Neural cell (in vitro differentiated cells): ENCODE measurements at regions not wholly inside any gene's neighbourhood (a gene's known extent, or its start where the extent isn't known, plus 50 kb on each side); places are given as distances from the start of the nearest gene placed in this dataset.

ENCODE experiments used
- H2AFZ ChIP-seq: fragments of 200-600, 300-800 bp; sonication (generic), shearing (Covaris generic); 2 replicates; pipeline ENCODE4 v1.6.0; 2014; ENCODE audit warnings: low read depth, mild to moderate bottlenecking, antibody characterized with exemption, low read length, moderate library complexity
- H3F3A ChIP-seq: fragments of 200-600 bp; shearing (Covaris generic); 2 replicates; pipeline ENCODE4 v1.6.1; 2016; ENCODE audit warnings: mild to moderate bottlenecking, moderate library complexity, mixed read lengths, antibody characterized with exemption, low read length; ENCODE audit not compliant: insufficient read depth, poor library complexity, severe bottlenecking
- H3K27ac ChIP-seq: fragments of 200-600, 300-800 bp; sonication (generic), shearing (Covaris generic); 2 replicates; pipeline ENCODE4 v1.5.1; 2014; ENCODE audit warnings: mild to moderate bottlenecking, low read length, moderate library complexity
- H3K27me3 ChIP-seq: fragments of 300-800, 200-600 bp; sonication (generic), shearing (Covaris generic); 2 replicates; pipeline ENCODE4 v1.6.0; 2014; ENCODE audit warnings: mild to moderate bottlenecking, low read depth, low read length, moderate library complexity; ENCODE audit not compliant: insufficient read depth
- H3K36me3 ChIP-seq: fragments of 300-800, 200-600 bp; sonication (generic), shearing (Covaris generic); 2 replicates; pipeline ENCODE4 v1.5.1; 2014; ENCODE audit warnings: mild to moderate bottlenecking, antibody characterized with exemption, low read length, moderate library complexity; ENCODE audit not compliant: insufficient read depth
- H3K4me2 ChIP-seq: fragments of 300-800, 200-600 bp; sonication (generic), shearing (Covaris generic); 2 replicates; pipeline ENCODE4 v1.6.0; 2014; ENCODE audit warnings: mild to moderate bottlenecking, low read length
- H3K4me3 ChIP-seq: fragments of 300-800, 200-600 bp; sonication (generic), shearing (Covaris generic); 2 replicates; pipeline ENCODE4 v1.5.1; 2014; ENCODE audit warnings: mild to moderate bottlenecking, low read length, moderate library complexity
- H3K79me2 ChIP-seq: fragments of 200-600 bp; shearing (Covaris generic); replicated peaks from 2 replicates; pipeline ENCODE4 v1.6.0; 2014; ENCODE audit warnings: mild to moderate bottlenecking, low read length, moderate library complexity; ENCODE audit not compliant: insufficient read depth
- H3K9ac ChIP-seq: fragments of 300-800, 200-600 bp; sonication (generic), shearing (Covaris generic); 2 replicates; pipeline ENCODE4 v1.6.1; 2016; ENCODE audit warnings: mild to moderate bottlenecking, low read length, mixed read lengths
- H3K9me2 ChIP-seq: fragments of 200-600 bp; shearing (Covaris generic); 2 replicates; pipeline ENCODE4 v1.6.1; 2016; ENCODE audit warnings: mild to moderate bottlenecking, low read length, mixed read lengths; ENCODE audit not compliant: insufficient read depth
- H3K9me3 ChIP-seq: fragments of 200-600, 300-800 bp; sonication (generic), shearing (Covaris generic); 2 replicates; pipeline ENCODE4 v1.6.1; 2016; ENCODE audit warnings: mild to moderate bottlenecking, mixed run types, low read length, moderate library complexity, mixed read lengths
- H4K20me1 ChIP-seq: fragments of 200-600 bp; shearing (Covaris generic); 2 replicates; pipeline ENCODE4 v1.6.1; 2016; ENCODE audit warnings: mild to moderate bottlenecking, mixed run types; ENCODE audit not compliant: insufficient read depth
- EP300 ChIP-seq: fragments of 450-650 bp; conservative IDR thresholded peaks from 2 replicates; pipeline ENCODE4 v1.6.1; 2014; ENCODE audit warnings: antibody characterized with exemption, mild to moderate bottlenecking, moderate library complexity; ENCODE audit not compliant: poor library complexity, severe bottlenecking
- EZH2 ChIP-seq: fragments of 200-600, 300-800 bp; shearing (Covaris generic), sonication (generic); IDR thresholded peaks from 2 replicates; pipeline ENCODE4 v1.6.1; 2014; ENCODE audit warnings: antibody characterized with exemption, low read length, borderline replicate concordance, mild to moderate bottlenecking; ENCODE audit not compliant: insufficient read depth, poor library complexity, severe bottlenecking
- MXI1 ChIP-seq: fragments of 450-650 bp; conservative IDR thresholded peaks from 2 replicates; pipeline ENCODE4 v1.6.1; 2014; ENCODE audit warnings: antibody characterized with exemption, mild to moderate bottlenecking; ENCODE audit not compliant: poor library complexity, severe bottlenecking
- POLR2AphosphoS5 ChIP-seq: IDR thresholded peaks from 2 replicates; pipeline ENCODE4 v1.6.1; 2012
- RAD21 ChIP-seq: fragments of 450-650 bp; conservative IDR thresholded peaks from 2 replicates; pipeline ENCODE4 v1.6.1; 2014; ENCODE audit warnings: antibody characterized with exemption, mild to moderate bottlenecking, moderate library complexity
- REST ChIP-seq: IDR thresholded peaks from 2 replicates; pipeline ENCODE4 v1.6.1; 2012; ENCODE audit warnings: borderline replicate concordance
- SMC3 ChIP-seq: fragments of 450-650 bp; conservative IDR thresholded peaks from 2 replicates; pipeline ENCODE4 v1.6.1; 2014; ENCODE audit warnings: antibody characterized with exemption, mild to moderate bottlenecking, moderate library complexity; ENCODE audit not compliant: poor library complexity
- TAF1 ChIP-seq: IDR thresholded peaks from 2 replicates; pipeline ENCODE4 v1.6.1; 2012; ENCODE audit warnings: low read depth
- TF ChIP-seq, protein P1 (sequence below): fragments of 450-650 bp; IDR thresholded peaks from 2 replicates; pipeline ENCODE4 v1.5.1; 2014; ENCODE audit warnings: antibody characterized with exemption, mild to moderate bottlenecking, moderate library complexity; ENCODE audit not compliant: poor library complexity, severe bottlenecking

DNA sequence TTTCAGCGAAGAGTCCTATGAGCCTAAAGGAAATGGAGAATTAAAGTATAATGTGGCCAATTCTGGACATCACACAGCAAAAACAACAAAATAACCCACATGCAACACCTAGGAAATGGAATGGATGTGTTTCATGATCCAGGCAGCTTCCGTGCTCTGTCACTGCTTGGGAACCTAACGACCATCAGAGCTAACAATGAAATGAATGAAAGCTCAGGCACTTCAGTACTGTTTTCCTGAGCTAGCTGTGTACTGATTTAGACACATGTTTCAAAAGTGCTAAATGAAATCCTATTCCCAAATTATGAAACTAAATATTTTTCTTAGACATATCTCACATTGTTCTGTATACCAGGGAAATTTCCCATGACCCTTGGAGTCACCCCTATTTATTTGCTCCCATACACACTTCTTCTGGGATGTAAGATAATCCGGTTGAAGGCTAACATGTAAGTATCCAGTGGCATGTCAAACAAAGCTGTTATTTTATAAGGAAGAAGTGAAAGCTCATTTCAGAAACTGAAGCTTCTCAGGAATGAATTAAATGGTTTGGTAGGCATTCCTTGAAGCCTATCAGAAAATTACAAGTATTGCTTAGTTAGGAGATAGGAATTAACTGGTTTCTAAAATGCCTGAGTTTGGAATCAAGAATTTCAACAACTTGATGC is 108.5 kb upstream of the RND3 start:
- H3K79me2 ChIP-seq = no peaks in the 10 kb centered on the region
- H3K9me2 ChIP-seq = no peaks in the 10 kb centered on the region
- no peak overlapping the region for H3K4me2 ChIP-seq
- H3K9ac ChIP-seq = no peak overlapping the region
- no peak overlapping the region for H3K27ac ChIP-seq
- H3K27me3 ChIP-seq = no peaks in the 10 kb centered on the region
- H3F3A ChIP-seq = no peaks in the 10 kb centered on the region
- H3K36me3 ChIP-seq = no peaks in the 10 kb centered on the region
- H4K20me1 ChIP-seq = no peaks in the 10 kb centered on the region
- no peaks in the 10 kb centered on the region for H3K9me3 ChIP-seq
- H2AFZ ChIP-seq = no peak overlapping the region
- no peak overlapping the region for H3K4me3 ChIP-seq
- TF ChIP-seq EZH2 = no peak
- no peak for TF ChIP-seq POLR2AphosphoS5
- no peak for TF ChIP-seq TAF1
- no peak for TF ChIP-seq EP300
- TF ChIP-seq SMC3 = no peak
- TF ChIP-seq RAD21 = no peak
- no peak for TF ChIP-seq REST
- TF ChIP-seq, protein P1, sequence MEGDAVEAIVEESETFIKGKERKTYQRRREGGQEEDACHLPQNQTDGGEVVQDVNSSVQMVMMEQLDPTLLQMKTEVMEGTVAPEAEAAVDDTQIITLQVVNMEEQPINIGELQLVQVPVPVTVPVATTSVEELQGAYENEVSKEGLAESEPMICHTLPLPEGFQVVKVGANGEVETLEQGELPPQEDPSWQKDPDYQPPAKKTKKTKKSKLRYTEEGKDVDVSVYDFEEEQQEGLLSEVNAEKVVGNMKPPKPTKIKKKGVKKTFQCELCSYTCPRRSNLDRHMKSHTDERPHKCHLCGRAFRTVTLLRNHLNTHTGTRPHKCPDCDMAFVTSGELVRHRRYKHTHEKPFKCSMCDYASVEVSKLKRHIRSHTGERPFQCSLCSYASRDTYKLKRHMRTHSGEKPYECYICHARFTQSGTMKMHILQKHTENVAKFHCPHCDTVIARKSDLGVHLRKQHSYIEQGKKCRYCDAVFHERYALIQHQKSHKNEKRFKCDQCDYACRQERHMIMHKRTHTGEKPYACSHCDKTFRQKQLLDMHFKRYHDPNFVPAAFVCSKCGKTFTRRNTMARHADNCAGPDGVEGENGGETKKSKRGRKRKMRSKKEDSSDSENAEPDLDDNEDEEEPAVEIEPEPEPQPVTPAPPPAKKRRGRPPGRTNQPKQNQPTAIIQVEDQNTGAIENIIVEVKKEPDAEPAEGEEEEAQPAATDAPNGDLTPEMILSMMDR = no peak
- TF ChIP-seq MXI1 = no peak

- H3K79me2 ChIP-seq = no peaks in the 10 kb centered on the region
- H3K27me3 ChIP-seq = no peaks in the 10 kb centered on the region
- H3K4me2 ChIP-seq = no peak overlapping the region
- no peaks in the 10 kb centered on the region for H3K9me2 ChIP-seq
- H3K9me3 ChIP-seq = no peaks in the 10 kb centered on the region
- H2AFZ ChIP-seq = no peak overlapping the region
- H3K36me3 ChIP-seq = no peaks in the 10 kb centered on the region
- H3K27ac ChIP-seq = no peak overlapping the region
- no peaks in the 10 kb centered on the region for H4K20me1 ChIP-seq
- no peaks in the 10 kb centered on the region for H3F3A ChIP-seq
- no peak overlapping the region for H3K4me3 ChIP-seq
- no peak for TF ChIP-seq MXI1
- TF ChIP-seq EP300 = no peak
- TF ChIP-seq POLR2AphosphoS5 = no peak
- no peak for TF ChIP-seq SMC3
- TF ChIP-seq RAD21 = no peak
- TF ChIP-seq TAF1 = no peak
- no peak for TF ChIP-seq REST
- TF ChIP-seq, protein P1 = no peak
- no peak for TF ChIP-seq EZH2
- no peak overlapping the region for H3K9ac ChIP-seq
Observed at GRCh38 chr2:150594299-150594698, 106.8 kb upstream of the RND3 start.
